ENCODE measurements at regions not wholly inside any gene's neighbourhood (a gene's known extent, or its start where the extent isn't known, plus 50 kb on each side); places are given as distances from the start of the nearest gene placed in this dataset.

- no peaks in the 10 kb centered on the region for H3K27me3 ChIP-seq (ENCODE audit: control insufficient read depth in 1 of 2, insufficient read depth in 2 of 2, low read length in 2 of 2)
- no peak overlapping the region for H3K27ac ChIP-seq (ENCODE audit: low read depth, low read length)
- no peak overlapping the region for H3K9ac ChIP-seq (ENCODE audit: low read length)
- H3K4me1 ChIP-seq (ENCODE audit: insufficient read depth, low read length): no peaks in the 10 kb centered on the region
- no peaks in the 10 kb centered on the region for H3K36me3 ChIP-seq (ENCODE audit: insufficient read depth, low read length)
- no peak overlapping the region for H3K4me3 ChIP-seq (ENCODE audit: low read depth in 1 of 2, low read length in 2 of 2)
- H3K9me3 ChIP-seq (ENCODE audit: low read length): no peaks in the 10 kb centered on the region
These were observed 579.9 kb upstream of the B3GALT2 start for GRCh38 chr1:193766329-193766728.

GRCh38 chr1:193763266-193763665, 576.9 kb upstream of the B3GALT2 start:
- Histone ChIP-seq H3K4me1 (ENCODE audit: insufficient read depth, low read length) (no peaks in the 10 kb centered on the region), H3K9me3 (ENCODE audit: low read length) (no peaks in the 10 kb centered on the region), H3K27me3 (ENCODE audit: control insufficient read depth in 1 of 2, insufficient read depth in 2 of 2, low read length in 2 of 2) (no peaks in the 10 kb centered on the region), H3K9ac (ENCODE audit: low read length) (no peak overlapping the region), H3K27ac (ENCODE audit: low read depth, low read length) (no peak overlapping the region), H3K4me3 (ENCODE audit: low read depth in 1 of 2, low read length in 2 of 2) (no peak overlapping the region), H3K36me3 (ENCODE audit: insufficient read depth, low read length) (no peaks in the 10 kb centered on the region)

GRCh38 chr1:193762236-193762635, 575.8 kb upstream of the B3GALT2 start:
- no peak overlapping the region for H3K27ac ChIP-seq (ENCODE audit: low read depth, low read length)
- no peak overlapping the region for H3K4me3 ChIP-seq (ENCODE audit: low read depth in 1 of 2, low read length in 2 of 2)

GRCh38 chr1:193755441-193755840, 569.0 kb upstream of the B3GALT2 start:
- Histone ChIP-seq H3K27me3 (ENCODE audit: control insufficient read depth in 1 of 2, insufficient read depth in 2 of 2, low read length in 2 of 2) (no peaks in the 10 kb centered on the region), H3K9ac (ENCODE audit: low read length) (no peak overlapping the region), H3K36me3 (ENCODE audit: insufficient read depth, low read length) (no peaks in the 10 kb centered on the region), H3K9me3 (ENCODE audit: low read length) (no peaks in the 10 kb centered on the region), H3K27ac (ENCODE audit: low read depth, low read length) (no peak overlapping the region), H3K4me3 (ENCODE audit: low read depth in 1 of 2, low read length in 2 of 2) (no peak overlapping the region), H3K4me1 (ENCODE audit: insufficient read depth, low read length) (no peaks in the 10 kb centered on the region)

More at GRCh38 chr1:193762236-193762635, 575.8 kb upstream of the B3GALT2 start:
- Histone ChIP-seq H3K27me3 (ENCODE audit: control insufficient read depth in 1 of 2, insufficient read depth in 2 of 2, low read length in 2 of 2) (no peaks in the 10 kb centered on the region), H3K9me3 (ENCODE audit: low read length) (no peaks in the 10 kb centered on the region), H3K4me1 (ENCODE audit: insufficient read depth, low read length) (no peaks in the 10 kb centered on the region), H3K36me3 (ENCODE audit: insufficient read depth, low read length) (no peaks in the 10 kb centered on the region), H3K9ac (ENCODE audit: low read length) (no peak overlapping the region)

GRCh38 chr1:193754732-193755427, 568.5 kb upstream of the B3GALT2 start:
- Histone ChIP-seq H3K4me3 (ENCODE audit: low read depth in 1 of 2, low read length in 2 of 2) (no peak overlapping the region), H3K27ac (ENCODE audit: low read depth, low read length) (no peak overlapping the region), H3K9me3 (ENCODE audit: low read length) (no peaks in the 10 kb centered on the region), H3K9ac (ENCODE audit: low read length) (no peak overlapping the region), H3K27me3 (ENCODE audit: control insufficient read depth in 1 of 2, insufficient read depth in 2 of 2, low read length in 2 of 2) (no peaks in the 10 kb centered on the region), H3K4me1 (ENCODE audit: insufficient read depth, low read length) (no peaks in the 10 kb centered on the region), H3K36me3 (ENCODE audit: insufficient read depth, low read length) (no peaks in the 10 kb centered on the region)

- no peaks in the 10 kb centered on the region for H3K36me3 ChIP-seq (ENCODE audit: insufficient read depth, low read length)
These were observed 567.7 kb upstream of the B3GALT2 start for GRCh38 chr1:193754151-193754550.

GRCh38 chr1:193753038-193753756, 566.8 kb upstream of the B3GALT2 start:
- Histone ChIP-seq H3K27me3 (ENCODE audit: control insufficient read depth in 1 of 2, insufficient read depth in 2 of 2, low read length in 2 of 2) (no peaks in the 10 kb centered on the region), H3K4me1 (ENCODE audit: insufficient read depth, low read length) (no peaks in the 10 kb centered on the region), H3K27ac (ENCODE audit: low read depth, low read length) (no peak overlapping the region), H3K9ac (ENCODE audit: low read length) (no peak overlapping the region), H3K4me3 (ENCODE audit: low read depth in 1 of 2, low read length in 2 of 2) (no peak overlapping the region), H3K36me3 (ENCODE audit: insufficient read depth, low read length) (no peaks in the 10 kb centered on the region), H3K9me3 (ENCODE audit: low read length) (no peaks in the 10 kb centered on the region)

More at GRCh38 chr1:193754151-193754550, 567.7 kb upstream of the B3GALT2 start:
- no peak overlapping the region for H3K9ac ChIP-seq (ENCODE audit: low read length)
- H3K27ac ChIP-seq (ENCODE audit: low read depth, low read length): no peak overlapping the region
- no peak overlapping the region for H3K4me3 ChIP-seq (ENCODE audit: low read depth in 1 of 2, low read length in 2 of 2)
- H3K27me3 ChIP-seq (ENCODE audit: control insufficient read depth in 1 of 2, insufficient read depth in 2 of 2, low read length in 2 of 2): no peaks in the 10 kb centered on the region
- H3K4me1 ChIP-seq (ENCODE audit: insufficient read depth, low read length): no peaks in the 10 kb centered on the region
- H3K9me3 ChIP-seq (ENCODE audit: low read length): no peaks in the 10 kb centered on the region

- Histone ChIP-seq H3K36me3 (ENCODE audit: insufficient read depth, low read length) (no peaks in the 10 kb centered on the region), H3K4me3 (ENCODE audit: low read depth in 1 of 2, low read length in 2 of 2) (no peak overlapping the region), H3K27me3 (ENCODE audit: control insufficient read depth in 1 of 2, insufficient read depth in 2 of 2, low read length in 2 of 2) (no peaks in the 10 kb centered on the region), H3K9ac (ENCODE audit: low read length) (no peak overlapping the region), H3K27ac (ENCODE audit: low read depth, low read length) (no peak overlapping the region), H3K9me3 (ENCODE audit: low read length) (no peaks in the 10 kb centered on the region), H3K4me1 (ENCODE audit: insufficient read depth, low read length) (no peaks in the 10 kb centered on the region)
These were observed 563.5 kb upstream of the B3GALT2 start for GRCh38 chr1:193749868-193750267.

- H3K4me1 ChIP-seq (ENCODE audit: insufficient read depth, low read length): no peaks in the 10 kb centered on the region
- H3K27ac ChIP-seq (ENCODE audit: low read depth, low read length): no peak overlapping the region
- H3K36me3 ChIP-seq (ENCODE audit: insufficient read depth, low read length): no peaks in the 10 kb centered on the region
- H3K27me3 ChIP-seq (ENCODE audit: control insufficient read depth in 1 of 2, insufficient read depth in 2 of 2, low read length in 2 of 2): no peaks in the 10 kb centered on the region
- no peak overlapping the region for H3K4me3 ChIP-seq (ENCODE audit: low read depth in 1 of 2, low read length in 2 of 2)
- H3K9ac ChIP-seq (ENCODE audit: low read length): no peak overlapping the region
- no peaks in the 10 kb centered on the region for H3K9me3 ChIP-seq (ENCODE audit: low read length)
These were observed 561.2 kb upstream of the B3GALT2 start for GRCh38 chr1:193747579-193747978.

- H3K27me3 ChIP-seq (ENCODE audit: control insufficient read depth in 1 of 2, insufficient read depth in 2 of 2, low read length in 2 of 2): no peaks in the 10 kb centered on the region
These were observed 554.8 kb upstream of the B3GALT2 start for GRCh38 chr1:193741228-193741627.

GRCh38 chr1:193740762-193741161, 554.3 kb upstream of the B3GALT2 start:
- no peaks in the 10 kb centered on the region for H3K36me3 ChIP-seq (ENCODE audit: insufficient read depth, low read length)
- H3K27me3 ChIP-seq (ENCODE audit: control insufficient read depth in 1 of 2, insufficient read depth in 2 of 2, low read length in 2 of 2): no peaks in the 10 kb centered on the region
- H3K4me3 ChIP-seq (ENCODE audit: low read depth in 1 of 2, low read length in 2 of 2): no peak overlapping the region
- H3K9ac ChIP-seq (ENCODE audit: low read length): no peak overlapping the region
- no peaks in the 10 kb centered on the region for H3K9me3 ChIP-seq (ENCODE audit: low read length)
- no peak overlapping the region for H3K27ac ChIP-seq (ENCODE audit: low read depth, low read length)
- H3K4me1 ChIP-seq (ENCODE audit: insufficient read depth, low read length): no peaks in the 10 kb centered on the region

More at GRCh38 chr1:193741228-193741627, 554.8 kb upstream of the B3GALT2 start:
- no peak overlapping the region for H3K4me3 ChIP-seq (ENCODE audit: low read depth in 1 of 2, low read length in 2 of 2)
- no peaks in the 10 kb centered on the region for H3K36me3 ChIP-seq (ENCODE audit: insufficient read depth, low read length)
- no peaks in the 10 kb centered on the region for H3K9me3 ChIP-seq (ENCODE audit: low read length)
- no peak overlapping the region for H3K9ac ChIP-seq (ENCODE audit: low read length)
- no peak overlapping the region for H3K27ac ChIP-seq (ENCODE audit: low read depth, low read length)
- no peaks in the 10 kb centered on the region for H3K4me1 ChIP-seq (ENCODE audit: insufficient read depth, low read length)

GRCh38 chr1:193736507-193736906, 550.1 kb upstream of the B3GALT2 start:
- H3K27ac ChIP-seq (ENCODE audit: low read depth, low read length): no peak overlapping the region
- H3K4me3 ChIP-seq (ENCODE audit: low read depth in 1 of 2, low read length in 2 of 2): no peak overlapping the region
- H3K36me3 ChIP-seq (ENCODE audit: insufficient read depth, low read length): no peaks in the 10 kb centered on the region
- H3K9ac ChIP-seq (ENCODE audit: low read length): no peak overlapping the region
- no peaks in the 10 kb centered on the region for H3K9me3 ChIP-seq (ENCODE audit: low read length)
- H3K4me1 ChIP-seq (ENCODE audit: insufficient read depth, low read length): no peaks in the 10 kb centered on the region
- no peaks in the 10 kb centered on the region for H3K27me3 ChIP-seq (ENCODE audit: control insufficient read depth in 1 of 2, insufficient read depth in 2 of 2, low read length in 2 of 2)

Measured in muscle layer of colon (tissue), 2 donors.